ENCODE measurements at regions not wholly inside any gene's neighbourhood (a gene's known extent, or its start where the extent isn't known, plus 50 kb on each side); places are given as distances from the start of the nearest gene placed in this dataset.

- TF ChIP-seq EZH2 (IDR thresholded peaks at IDR 0.05; ENCODE audit: low read depth, low read length, severe bottlenecking) (no peak), CTCF (IDR thresholded peaks at IDR 0.05; ENCODE audit: control extremely low read depth in 1 of 3, insufficient read depth in 1 of 3, low read depth in 1 of 3, low read length in 3 of 3) (no peak), TBP (IDR thresholded peaks at IDR 0.05; ENCODE audit: low read depth, low read length) (no peak), CBX5 (IDR thresholded peaks at IDR 0.05; ENCODE audit: low read depth, low read length) (no peak), CEBPB (IDR thresholded peaks at IDR 0.05; ENCODE audit: low read depth, low read length) (no peak), ASH2L (IDR thresholded peaks at IDR 0.05; ENCODE audit: low read length) (no peak), USF2 (IDR thresholded peaks at IDR 0.05; ENCODE audit: low read length) (no peak), NRF1 (IDR thresholded peaks at IDR 0.05; ENCODE audit: low read depth, low read length) (no peak), TEAD4 (IDR thresholded peaks at IDR 0.05; ENCODE audit: low read depth, low read length) (no peak), TAF1 (IDR thresholded peaks at IDR 0.05; ENCODE audit: low read depth, low read length) (no peak), KDM1A (IDR thresholded peaks at IDR 0.05; ENCODE audit: borderline replicate concordance, low read length) (no peak), FOSL1 (IDR thresholded peaks at IDR 0.05; ENCODE audit: insufficient read depth, low read depth, low read length) (no peak)
These were observed 329.0 kb downstream of the TMEM121 start for GRCh38 chr14:105855246-105855892.

Measured in H1 (cell line).